ENCODE measurements at regions not wholly inside any gene's neighbourhood (a gene's known extent, or its start where the extent isn't known, plus 50 kb on each side); places are given as distances from the start of the nearest gene placed in this dataset.

DNA sequence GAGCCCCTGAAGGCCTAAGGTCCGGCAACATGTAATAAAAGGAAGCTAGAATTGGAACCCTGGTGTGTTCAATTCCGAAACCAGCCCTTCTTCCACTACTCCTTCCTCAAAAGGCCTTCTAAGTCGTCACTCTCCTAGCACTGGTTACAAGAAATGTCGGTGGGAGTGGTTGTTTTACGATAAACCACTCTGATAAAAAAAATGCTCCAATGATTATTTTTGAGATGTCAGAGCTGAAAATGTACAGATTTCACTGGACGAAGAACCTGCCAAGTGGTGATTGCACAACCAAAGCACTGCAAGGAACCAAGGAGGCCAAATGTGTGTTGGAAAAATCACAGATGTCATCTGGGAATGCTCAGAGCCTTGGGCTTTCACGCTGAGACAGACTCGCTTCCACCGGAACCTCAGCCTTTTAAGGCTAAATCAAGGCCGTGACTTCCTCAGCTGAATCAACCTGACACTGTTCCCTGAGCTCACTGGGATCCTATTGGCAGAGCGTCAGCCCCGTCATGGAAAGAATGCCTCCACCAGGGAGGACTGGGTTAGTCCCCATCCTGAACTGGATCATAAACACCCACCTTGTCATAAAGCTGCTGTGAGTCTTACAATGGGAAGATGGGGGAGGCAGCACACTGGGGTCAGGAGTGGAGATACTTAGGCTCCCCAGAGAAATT is 108.1 kb upstream of the THBS1 start:
- no peak for DNase-seq

DNA sequence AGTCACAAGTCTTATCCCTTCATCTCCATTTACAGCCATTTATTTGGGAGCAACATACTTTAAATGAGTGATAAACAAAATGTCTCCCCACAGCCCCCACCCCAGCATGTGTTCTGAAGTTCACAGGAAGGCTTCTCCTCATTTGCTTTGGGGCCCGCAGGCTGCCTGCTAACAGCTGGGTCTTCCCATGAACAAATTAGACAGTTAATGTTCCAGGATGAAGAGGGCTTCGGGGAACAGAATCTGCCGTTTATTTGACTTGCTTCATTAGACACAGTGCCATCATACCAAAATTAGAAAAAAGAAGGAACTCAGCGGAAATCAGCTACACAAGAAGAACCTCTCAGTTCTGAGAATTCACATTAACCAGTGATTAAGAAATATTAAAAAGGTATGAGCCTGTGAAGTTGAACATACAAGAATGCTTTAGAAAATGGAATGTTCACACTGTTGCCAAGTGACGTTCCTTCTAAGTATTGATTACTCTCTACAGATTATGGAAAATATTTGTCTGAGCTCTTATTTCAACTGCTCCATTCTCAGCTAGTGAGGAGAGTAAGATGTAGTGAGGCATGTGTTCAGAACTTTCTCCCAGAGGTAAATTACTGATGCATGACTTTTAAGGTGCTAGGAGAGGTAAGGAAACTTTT is 107.5 kb upstream of the THBS1 start:
- DNase-seq, result no peak

DNA sequence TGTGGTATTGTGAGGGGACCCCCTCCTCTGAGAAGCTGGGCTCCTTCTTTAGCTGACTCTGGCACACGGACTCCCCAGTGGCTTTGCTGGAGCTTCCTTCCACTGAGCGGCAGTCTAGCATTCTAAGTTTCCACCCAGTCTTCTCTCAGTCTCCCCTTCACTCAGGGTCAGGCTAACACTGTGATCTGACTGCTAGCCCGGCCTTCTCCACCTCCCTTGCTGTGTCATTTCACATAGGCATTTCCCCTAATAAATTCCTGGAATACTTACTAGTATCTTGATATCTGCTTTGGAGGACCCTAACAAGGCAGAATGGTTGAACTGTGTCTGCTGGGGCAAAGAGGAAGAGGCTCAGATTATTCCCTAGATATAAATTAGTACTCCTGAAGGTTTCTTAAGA is 106.2 kb upstream of the THBS1 start:
- DNase-seq, result no peak

DNA sequence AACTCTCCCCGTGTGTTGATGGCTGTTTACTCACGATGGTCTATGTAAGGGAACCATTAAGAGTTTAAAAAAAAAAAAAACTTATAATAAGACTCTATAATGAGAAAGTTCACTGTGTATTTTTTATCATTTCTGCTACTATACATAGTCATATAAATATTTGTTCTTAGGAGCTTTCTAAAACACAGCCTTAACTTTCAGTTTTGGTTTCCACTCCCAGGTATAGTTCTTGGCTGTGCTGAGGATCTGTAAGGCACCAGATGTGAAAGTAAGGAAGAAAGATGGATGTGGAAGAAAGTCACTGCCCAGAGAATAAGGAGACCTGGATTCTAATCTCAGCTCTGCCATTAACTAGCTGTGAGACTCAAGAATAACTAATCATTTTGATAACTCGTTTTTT is 101.9 kb upstream of the THBS1 start:
- no peak for DNase-seq

DNA sequence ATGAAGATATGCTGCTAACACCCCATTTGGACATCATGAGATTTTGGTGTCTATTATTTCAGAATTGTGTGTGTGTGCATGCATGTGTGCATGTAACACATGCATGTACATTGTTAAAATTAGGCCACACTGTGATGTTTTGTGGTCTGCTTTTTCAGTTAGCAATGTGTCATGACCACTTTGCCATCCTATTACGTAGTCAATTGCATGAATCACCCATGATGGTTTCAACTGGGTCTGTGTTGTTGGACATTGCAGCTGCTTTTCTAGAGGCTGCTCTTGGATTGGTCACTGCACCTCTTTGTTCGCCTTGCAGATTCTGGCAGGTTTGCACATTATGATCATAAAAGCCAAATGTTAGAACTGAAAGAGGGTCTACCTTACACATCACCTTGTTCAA is 101.0 kb upstream of the THBS1 start:
- no peak for DNase-seq

DNA sequence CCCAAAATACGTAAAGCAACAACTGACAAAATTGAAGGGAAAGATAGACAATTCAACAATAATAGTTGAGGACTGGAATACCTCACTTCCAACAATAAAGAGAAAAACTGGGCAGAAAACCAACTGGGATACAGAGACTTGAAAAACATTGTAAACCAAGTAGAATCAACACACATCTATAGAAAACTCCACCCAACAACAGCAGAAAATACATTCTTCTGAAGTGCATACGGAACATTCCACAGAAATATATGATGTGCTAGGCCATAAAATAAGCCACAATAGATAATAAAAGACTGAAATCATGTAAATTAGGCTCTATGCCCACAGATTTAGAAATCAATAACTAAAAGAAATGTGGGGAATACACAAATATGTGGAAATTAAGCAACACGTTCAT is 98.4 kb upstream of the THBS1 start:
- DNase-seq, result no peak

DNA sequence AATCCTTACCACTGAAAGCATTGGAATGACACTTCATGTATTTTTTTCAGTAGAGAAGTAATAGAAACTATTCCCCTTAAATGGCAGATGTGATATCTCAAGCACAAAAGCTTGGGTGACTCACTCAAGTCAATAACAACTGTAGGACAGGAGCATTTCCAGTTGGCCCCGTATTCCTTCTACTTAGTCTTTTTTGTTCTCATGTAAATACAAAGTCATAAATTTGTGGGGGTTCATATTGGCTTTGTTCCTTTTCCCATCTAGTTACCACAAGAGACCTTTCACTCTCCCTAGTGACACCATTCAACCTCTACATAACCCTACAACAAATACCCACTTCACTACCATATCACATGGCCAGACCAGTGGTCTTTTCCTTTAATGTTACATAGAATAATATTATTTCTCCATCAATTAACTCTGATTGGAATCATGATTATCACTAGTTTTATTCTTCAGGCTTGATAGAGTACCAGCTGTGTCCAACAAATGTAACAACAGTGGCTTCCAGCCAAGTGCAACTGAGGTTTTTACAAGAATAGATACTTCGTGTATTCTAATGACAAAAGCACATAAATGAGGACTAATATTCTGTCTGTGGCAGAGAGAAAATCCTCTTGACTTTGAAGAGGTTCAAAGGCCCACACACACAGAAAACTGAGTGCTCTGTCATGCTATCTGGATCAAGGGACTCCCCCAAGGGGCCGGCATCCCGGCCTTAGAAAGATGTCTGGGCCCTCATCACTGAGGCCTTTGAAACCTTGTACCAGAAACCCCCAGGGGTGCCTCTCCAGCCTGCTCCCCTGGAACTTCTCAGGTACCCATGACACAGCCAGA is 94.0 kb upstream of the THBS1 start:
- no peak for DNase-seq

DNA sequence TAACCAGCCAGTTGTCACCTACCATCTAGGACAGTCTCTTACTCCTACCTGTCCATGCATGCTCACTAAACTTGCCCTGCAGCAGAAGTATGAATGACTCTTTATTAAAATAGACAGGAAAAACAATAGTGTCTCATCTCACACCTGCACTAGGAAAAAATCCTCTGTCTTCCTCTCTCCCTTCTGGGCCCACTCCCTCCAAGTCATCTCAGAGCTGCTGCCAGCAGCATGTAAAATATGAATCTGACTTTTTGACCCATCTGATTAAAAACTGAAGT is 93.5 kb upstream of the THBS1 start:
- no peak for DNase-seq

DNA sequence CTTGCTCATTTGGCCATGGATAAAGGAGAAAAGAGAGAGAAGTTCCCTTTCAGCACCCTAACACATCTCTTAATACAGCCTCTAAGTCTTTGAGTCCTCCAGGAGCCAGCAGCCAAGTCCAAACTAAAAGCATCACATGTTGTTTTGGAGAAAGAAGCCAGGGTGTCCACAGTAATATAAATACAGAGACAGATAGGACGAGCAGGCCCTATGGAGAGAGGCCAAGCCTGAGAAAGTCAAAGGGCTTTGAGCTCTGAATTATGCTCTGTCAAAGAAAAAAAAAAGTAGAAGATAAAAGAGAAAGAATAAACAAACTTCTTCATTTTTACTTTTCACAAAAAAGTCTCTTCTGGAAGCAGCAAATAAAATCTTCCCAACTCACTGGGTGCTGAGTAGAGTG is 92.4 kb upstream of the THBS1 start:
- no peak for DNase-seq

DNA sequence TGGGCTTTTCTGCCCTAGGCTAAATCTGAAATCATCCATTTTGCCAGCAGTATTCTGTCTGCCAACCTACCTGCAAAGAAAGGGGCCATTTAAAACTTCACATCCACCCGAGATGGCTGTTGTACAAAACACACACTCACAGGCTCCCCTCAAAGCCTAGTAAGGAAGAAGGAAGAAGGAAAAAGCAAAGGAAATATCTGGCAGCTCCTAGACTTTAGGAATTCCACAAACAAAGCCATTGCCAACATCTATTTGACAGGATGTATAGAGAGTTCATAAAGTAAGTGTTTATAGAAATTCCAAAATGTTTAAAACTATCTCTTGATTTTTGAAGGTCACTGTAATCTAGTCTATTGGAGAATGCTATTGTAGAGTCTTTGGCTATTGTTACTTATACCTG is 91.9 kb upstream of the THBS1 start:
- DNase-seq, result no peak

DNA sequence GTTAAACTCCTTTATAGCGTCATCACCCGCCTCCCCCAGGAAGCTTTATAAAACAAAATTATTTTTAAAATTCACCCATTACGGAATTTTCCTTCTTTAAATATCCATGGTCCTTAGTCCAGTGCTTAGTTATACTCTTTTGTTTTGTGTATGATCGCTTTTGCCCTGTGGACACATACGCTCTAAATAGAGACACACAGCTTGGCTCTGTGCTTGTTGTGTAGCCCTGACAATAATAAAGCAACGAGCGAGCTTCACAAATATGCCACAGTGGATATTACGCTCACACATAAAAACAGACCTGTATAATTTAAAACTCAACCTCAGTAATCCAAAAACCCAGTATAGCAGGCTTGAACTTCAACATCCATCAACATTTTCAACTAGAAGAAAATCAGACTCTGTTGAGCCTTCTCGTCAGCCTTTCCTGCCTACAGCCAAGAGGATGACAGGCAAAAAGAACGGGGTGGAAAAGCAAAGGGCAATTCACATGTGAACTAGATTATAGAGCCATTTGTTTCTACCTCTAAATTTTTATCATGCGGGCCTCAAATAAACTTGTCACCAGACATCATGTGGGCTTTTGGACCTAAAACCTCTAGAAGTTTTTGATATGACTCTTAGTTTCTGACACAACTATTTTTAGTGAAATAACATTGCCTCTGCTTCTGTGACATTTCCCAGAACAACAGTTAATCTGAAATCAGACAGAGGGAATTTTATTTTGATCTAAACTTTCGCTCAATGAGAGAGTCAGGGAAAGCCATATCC is 89.6 kb upstream of the THBS1 start:
- DNase-seq, result no peak

DNA sequence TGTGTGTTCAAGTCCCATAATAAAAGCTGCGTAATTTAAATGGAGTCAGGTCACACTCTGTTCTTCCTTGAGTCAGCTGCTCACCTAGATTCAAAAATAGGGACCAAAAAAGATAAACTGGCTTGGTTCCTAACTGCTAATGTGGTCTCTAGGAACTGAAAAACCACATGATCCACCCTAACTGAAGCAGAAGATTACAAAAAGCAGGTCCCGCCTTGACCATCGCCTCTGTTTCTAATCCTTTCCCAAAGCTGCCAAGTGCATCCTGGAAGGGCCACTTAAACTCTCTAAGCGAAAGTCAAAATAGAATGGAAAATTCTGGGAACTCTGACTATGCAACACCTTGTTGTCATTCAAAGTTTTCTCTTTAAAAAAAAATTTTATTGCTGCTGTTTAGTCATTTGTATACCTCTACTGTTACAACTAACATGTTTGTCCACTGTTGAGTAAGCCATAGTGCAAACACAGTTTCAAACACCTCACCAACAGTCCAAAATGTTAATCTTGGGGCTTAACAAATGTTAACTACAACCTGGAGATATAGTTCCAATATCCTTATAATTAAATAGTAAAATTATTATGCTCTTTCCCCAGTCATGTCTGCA is 88.9 kb upstream of the THBS1 start:
- no peak for DNase-seq

DNA sequence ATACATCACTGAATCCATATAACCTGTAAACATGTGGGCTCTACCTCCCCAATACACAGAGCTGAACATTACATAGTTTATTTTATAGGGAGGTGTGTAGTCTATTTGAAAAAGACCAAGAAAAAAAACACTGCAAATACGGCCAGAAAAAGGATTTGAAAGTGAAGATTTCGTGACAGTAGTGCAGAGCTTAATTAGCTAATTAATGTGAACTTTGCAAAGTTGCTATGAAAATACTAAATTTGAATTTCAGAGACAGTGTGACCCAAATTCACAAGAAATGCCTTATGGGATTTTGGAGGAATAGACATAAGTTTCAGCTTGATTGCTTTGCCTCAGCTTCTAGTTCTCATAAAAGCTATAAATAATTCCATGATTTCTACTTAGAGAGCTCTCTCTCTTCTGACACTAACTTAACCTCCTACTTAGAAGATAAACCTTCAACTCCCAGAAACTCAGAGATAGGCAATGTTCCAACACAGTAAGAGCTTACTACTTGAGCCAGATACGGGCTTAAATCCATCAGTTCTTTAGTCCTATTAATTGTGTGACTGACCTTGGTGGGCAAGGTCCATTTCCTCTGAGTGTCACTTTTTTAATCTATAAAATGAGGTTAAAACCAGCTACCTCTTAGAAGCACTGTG is 87.3 kb upstream of the THBS1 start:
- no peak for DNase-seq

DNA sequence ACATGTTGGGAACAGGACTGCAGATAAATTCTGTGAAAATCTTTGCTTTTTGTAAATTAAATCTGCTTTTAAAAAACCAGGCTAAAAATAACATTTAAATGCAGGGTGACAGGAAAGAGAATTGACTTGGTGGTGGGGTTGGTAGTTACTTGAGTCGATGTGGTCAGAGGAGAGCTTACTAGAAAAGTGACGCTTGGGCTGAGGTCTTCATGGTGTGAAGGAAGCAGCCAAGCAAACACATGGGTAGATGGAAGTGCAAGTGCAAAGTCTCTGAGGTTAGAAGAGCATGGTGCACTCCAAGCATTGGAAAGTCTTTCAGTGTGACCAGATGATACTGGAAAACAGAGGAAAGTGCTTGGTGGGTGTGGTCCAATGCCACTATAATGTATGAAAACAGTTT is 86.4 kb upstream of the THBS1 start:
- no peak for DNase-seq

DNA sequence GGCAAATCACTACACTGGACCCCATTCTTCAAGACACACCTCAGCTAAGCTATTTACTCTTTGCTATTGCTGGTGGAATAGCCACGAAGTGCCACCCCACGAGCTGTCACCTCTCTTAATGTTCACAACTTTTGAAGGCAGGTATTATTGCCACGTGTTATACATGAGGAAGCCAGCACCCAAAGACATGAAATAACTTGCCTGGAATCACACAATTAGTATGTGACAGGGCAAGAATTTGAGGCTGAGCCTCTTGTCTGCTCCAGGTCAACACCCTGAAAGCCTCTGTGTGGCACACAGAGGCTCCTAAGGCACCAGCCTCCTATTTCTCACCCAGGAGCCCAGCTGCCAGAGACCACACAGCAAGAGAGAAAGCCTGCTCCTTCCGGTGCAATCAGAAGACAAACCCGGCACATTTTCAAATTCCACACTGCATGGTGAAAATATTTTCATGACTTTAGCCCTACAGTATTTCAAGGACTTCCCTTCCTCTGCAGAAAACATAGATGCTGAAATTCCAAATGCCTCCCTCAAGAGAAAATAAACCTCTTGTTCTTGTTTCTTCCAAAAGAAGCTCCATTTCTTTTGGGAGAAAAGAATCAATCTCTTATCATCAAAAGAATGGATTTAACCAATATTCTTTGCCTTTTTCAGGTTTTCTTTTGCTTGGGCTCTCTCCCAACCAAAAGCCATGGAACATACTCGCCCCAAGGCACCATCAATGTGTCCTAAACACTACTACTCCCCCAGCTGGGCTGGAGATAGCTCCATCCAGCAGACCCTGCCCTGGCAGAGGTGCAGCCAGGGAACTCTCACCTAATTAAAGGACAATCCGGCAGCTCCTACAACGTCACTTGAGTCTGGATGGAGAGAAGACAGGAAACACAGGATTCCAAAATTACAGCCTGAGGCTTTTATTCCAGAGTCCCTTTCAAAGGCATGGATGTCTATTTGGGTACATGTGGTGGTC is 84.7 kb upstream of the THBS1 start:
- no peak for DNase-seq

DNA sequence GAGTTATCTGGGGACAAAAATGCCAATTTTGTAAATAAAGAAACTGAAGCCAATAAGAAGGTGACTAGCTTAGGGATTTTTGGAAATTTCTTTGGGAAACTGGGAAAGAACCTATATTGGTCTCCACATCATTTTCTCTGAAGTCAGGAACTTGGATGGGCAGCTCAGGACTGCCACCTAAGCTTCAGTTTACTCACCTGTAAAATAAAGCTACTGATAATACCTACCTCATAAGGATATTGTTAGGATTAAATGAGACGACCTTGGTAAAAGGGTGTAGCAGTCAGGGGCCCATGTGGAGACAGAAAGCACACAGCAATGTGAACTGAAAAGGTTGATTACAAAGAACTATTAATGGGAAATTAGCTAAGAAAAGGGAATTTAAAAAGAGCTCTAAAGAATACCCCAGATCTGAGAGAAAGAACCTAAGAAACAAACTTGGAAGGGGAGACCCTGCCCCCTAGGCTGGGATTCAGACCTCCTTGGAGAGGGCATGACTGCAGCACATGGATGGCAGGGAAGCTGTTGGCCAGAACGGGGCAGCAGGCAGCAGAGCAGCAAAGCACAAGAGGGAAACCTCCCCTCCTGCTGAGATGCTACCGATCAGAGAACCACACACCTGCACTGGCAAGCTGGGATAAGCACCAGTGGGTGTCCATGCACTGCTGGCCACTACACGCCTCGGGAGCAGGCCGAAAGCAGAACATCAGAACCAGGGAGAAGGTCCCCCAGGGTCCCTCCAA is 83.7 kb upstream of the THBS1 start:
- DNase-seq, result no peak

DNA sequence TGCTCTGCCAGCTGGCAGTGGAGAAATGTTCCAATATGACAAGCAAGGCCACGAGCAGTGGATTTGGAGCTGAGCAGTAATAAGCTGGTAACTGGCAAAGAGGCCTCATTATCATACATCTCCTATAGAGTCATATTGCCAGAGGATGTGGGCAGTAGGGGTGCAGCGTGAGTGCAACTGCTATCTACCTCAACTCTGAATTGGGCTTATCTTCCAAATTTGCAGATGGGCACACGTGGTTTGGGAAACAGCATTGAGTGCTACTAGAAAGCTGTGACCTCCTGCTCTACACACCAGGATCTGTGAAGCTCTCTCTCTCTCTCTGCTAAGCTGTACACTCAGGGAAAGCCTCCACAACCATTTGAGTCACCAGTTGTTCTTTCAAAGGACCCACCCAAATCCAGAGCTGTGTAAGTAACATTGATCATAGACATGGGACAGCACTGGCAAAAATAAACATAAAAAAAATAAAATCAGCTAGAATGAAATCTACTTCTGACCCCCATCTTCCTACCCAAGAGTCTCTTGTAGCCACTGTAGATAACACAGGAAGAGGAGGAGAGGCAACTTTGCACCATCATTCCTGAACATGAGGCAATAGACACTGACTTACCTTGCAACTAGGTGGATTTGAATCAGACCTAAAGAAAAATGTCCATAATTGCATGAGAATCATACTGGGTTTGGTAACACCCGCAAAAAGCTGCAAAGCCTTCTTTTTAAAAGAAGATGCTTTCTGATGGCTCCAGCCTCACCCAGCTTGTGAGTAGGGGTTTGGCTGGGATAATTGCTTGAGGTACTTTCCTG is 82.9 kb upstream of the THBS1 start:
- DNase-seq, result no peak

DNA sequence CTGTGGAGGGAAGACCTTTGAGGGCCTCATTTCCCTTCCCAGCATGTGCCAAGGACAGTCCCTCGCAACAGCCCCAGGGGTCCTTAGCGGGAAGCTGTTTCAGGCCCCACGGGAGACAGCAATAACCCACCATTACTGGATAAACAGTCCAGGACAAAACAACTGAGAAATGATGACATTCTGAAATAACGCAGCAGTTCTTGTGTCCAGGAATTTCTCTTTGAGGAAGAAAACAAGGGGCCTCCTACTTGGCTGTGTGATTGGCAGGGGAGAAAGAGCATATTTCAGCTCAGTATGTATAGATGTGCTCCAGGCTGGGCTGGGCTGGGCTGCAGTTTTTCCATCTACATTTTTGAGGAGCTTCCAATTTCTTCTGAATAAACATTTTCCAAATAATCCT is 82.2 kb upstream of the THBS1 start:
- no peak for DNase-seq

DNA sequence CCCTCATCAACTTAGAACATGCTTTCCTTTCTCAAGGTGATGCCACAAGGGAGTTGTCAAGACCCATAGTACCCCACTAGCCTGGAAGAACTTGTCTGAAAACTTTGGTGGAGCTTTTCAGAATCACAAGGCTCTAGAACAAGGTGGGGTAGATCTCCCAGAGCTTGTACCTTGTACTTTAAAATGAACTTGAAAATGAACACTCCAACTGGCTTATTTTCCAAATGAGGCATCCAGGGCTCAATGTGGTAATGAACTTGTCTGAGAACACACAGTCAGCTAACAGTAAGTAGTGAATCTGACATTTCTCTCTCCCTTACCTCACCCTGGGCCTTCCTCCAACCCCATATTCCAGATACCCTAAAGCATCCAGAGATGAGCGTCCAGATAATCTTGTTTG is 81.8 kb upstream of the THBS1 start:
- DNase-seq, result no peak

DNA sequence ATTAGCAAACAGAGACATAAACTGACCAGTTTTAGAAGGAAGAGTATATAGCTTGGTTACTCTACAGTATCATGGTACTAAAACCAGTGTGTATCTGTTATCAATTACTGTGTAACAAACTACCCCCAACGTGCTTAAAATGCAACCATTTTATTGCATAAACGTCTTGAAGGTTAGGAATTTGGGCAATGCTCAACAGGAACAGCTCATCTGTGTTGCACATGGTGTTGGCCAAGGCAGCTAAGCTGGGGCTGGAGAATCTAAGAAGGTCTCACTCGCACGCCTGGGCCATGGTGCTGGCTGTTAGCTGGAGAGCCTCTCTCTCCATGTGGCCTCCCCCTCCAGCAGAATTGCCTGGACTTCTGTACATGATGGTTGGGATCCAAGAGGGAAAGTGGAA is 81.2 kb upstream of the THBS1 start:
- DNase-seq, result no peak

All from SHP77 treated with DMSO at 0.1 percent for 48 hours (cell line).